MM.1S (cell line): ENCODE measurements at regions not wholly inside any gene's neighbourhood (a gene's known extent, or its start where the extent isn't known, plus 50 kb on each side); places are given as distances from the start of the nearest gene placed in this dataset.

Experiments
- DNase-seq: peaks from one replicate; pipeline ENCODE4 v3.0.0-alpha.2; 2015
- H2AFZ ChIP-seq: fragments of 300-600 bp; sonication (generic); 2 replicates; pipeline ENCODE4 v1.6.0; 2016; ENCODE audit warnings: antibody characterized with exemption, low read length
- H3F3A ChIP-seq: fragments of 300-600 bp; sonication (generic); 2 replicates; pipeline ENCODE4 v1.6.1; 2016; ENCODE audit warnings: mild to moderate bottlenecking, antibody characterized with exemption, low read length, moderate library complexity, mixed read lengths; ENCODE audit not compliant: insufficient read depth
- H3K27ac ChIP-seq: fragments of 300-600 bp; sonication (generic); 2 replicates; pipeline ENCODE4 v1.5.1; 2016; ENCODE audit warnings: mild to moderate bottlenecking, low read length
- H3K27me3 ChIP-seq: fragments of 300-600 bp; sonication (generic); replicated peaks from 2 replicates; pipeline ENCODE4 v1.6.0; 2016; ENCODE audit warnings: low read length; ENCODE audit not compliant: insufficient read depth
- H3K36me3 ChIP-seq: fragments of 300-600 bp; sonication (generic); replicated peaks from 2 replicates; pipeline ENCODE4 v1.6.1; 2016; ENCODE audit warnings: mild to moderate bottlenecking, low read length, mixed read lengths; ENCODE audit not compliant: insufficient read depth
- H3K4me1 ChIP-seq: fragments of 300-600 bp; sonication (generic); 2 replicates; pipeline ENCODE4 v1.6.1; 2016; ENCODE audit warnings: low read length, mixed read lengths
- H3K4me2 ChIP-seq: fragments of 300-600 bp; sonication (generic); 2 replicates; pipeline ENCODE4 v1.6.0; 2016; ENCODE audit warnings: low read depth, low read length
- H3K4me3 ChIP-seq: fragments of 300-600 bp; sonication (generic); 2 replicates; pipeline ENCODE4 v1.5.1; 2016; ENCODE audit warnings: low read length, mixed read lengths
- H3K79me2 ChIP-seq: fragments of 300-600 bp; sonication (generic); 2 replicates; pipeline ENCODE4 v1.6.1; 2016; ENCODE audit warnings: mixed run types, low read length, mixed read lengths
- H3K9ac ChIP-seq: fragments of 300-600 bp; sonication (generic); 2 replicates; pipeline ENCODE4 v1.6.1; 2016; ENCODE audit warnings: low read length, mixed read lengths
- H3K9me2 ChIP-seq: fragments of 300-600 bp; sonication (generic); replicated peaks from 2 replicates; pipeline ENCODE4 v1.6.1; 2016; ENCODE audit warnings: mild to moderate bottlenecking, low read length, mixed read lengths; ENCODE audit not compliant: insufficient read depth
- H3K9me3 ChIP-seq: fragments of 300-600 bp; sonication (generic); replicated peaks from 2 replicates; pipeline ENCODE4 v1.6.1; 2016; ENCODE audit warnings: mild to moderate bottlenecking, low read length, mixed read lengths; ENCODE audit not compliant: insufficient read depth
- H4K20me1 ChIP-seq: fragments of 300-600 bp; sonication (generic); 2 replicates; pipeline ENCODE4 v1.6.1; 2016; ENCODE audit warnings: mild to moderate bottlenecking, low read length, moderate library complexity, mixed read lengths; ENCODE audit not compliant: insufficient read depth
- EZH2 ChIP-seq: fragments of 300-600 bp; sonication (generic); optimal IDR thresholded peaks from 2 replicates; pipeline ENCODE3; 2017; ENCODE audit warnings: low read depth, mild to moderate bottlenecking, antibody characterized with exemption, low read length, mixed read lengths
- EZH2phosphoT487 ChIP-seq: fragments of 300-600 bp; sonication (generic); IDR thresholded peaks from 2 replicates; pipeline ENCODE4 v1.6.1; 2018; ENCODE audit warnings: antibody characterized with exemption, low read length
- TF ChIP-seq, protein P1 (sequence below): fragments of 300-600 bp; sonication (generic); IDR thresholded peaks from 2 replicates; pipeline ENCODE4 v1.5.1; 2016; ENCODE audit warnings: antibody characterized with exemption, low read length, mixed read lengths

DNA sequence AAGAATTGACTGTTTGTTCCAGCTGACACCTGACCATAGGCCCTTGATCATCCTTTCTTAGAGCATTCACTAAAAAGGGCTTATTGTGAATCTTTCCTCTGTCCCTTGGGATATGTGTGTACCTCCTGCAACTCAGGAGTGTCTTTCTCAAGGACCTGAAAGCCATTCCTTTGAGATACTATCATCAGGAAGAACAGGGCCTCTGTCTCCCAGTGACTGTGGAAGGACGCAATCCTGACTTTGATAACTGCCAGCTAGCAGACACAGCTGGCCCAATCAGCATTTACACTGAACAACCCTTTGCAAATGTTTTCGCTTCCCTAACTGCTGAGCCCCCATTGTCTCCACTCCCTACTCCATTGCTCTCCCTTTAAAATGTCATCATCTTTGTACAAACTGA lies 144.4 kb downstream of the RMI1 start:
- Histone ChIP-seq H3K9me2 (no peaks in the 10 kb centered on the region), H3K4me1 (no peaks in the 10 kb centered on the region), H3K27me3 (no peaks in the 10 kb centered on the region), H3F3A (no peaks in the 10 kb centered on the region), H3K79me2 (no peaks in the 10 kb centered on the region), H3K36me3 (no peaks in the 10 kb centered on the region), H3K27ac (no peak overlapping the region), H4K20me1 (no peaks in the 10 kb centered on the region), H3K9me3 (no peaks in the 10 kb centered on the region), H2AFZ (no peak overlapping the region), H3K4me2 (no peak overlapping the region), H3K9ac (no peak overlapping the region), H3K4me3 (no peak overlapping the region)
- TF ChIP-seq EZH2phosphoT487 = no peak
- no peak for TF ChIP-seq EZH2
- TF ChIP-seq, protein P1, sequence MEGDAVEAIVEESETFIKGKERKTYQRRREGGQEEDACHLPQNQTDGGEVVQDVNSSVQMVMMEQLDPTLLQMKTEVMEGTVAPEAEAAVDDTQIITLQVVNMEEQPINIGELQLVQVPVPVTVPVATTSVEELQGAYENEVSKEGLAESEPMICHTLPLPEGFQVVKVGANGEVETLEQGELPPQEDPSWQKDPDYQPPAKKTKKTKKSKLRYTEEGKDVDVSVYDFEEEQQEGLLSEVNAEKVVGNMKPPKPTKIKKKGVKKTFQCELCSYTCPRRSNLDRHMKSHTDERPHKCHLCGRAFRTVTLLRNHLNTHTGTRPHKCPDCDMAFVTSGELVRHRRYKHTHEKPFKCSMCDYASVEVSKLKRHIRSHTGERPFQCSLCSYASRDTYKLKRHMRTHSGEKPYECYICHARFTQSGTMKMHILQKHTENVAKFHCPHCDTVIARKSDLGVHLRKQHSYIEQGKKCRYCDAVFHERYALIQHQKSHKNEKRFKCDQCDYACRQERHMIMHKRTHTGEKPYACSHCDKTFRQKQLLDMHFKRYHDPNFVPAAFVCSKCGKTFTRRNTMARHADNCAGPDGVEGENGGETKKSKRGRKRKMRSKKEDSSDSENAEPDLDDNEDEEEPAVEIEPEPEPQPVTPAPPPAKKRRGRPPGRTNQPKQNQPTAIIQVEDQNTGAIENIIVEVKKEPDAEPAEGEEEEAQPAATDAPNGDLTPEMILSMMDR = no peak
- no peak for DNase-seq

DNA sequence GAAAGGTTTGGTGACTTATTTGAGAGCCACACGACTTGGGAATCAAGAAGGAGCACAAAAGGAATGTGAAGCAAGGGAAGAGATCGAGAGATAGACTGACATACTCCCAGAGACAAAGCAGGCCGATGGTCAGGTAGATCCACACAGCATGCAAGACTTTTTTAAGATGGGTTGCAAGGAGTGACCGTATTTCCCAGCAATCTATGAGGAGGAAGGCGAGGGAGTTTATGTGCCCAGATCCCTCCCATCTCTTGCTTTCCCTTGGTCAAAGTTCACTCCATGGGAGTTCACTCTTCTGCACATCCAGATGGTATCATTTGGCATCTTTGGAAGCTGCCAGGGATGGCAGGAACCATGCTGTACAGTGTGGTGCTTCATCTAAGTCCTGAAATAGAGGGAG lies 148.9 kb downstream of the RMI1 start:
- no peaks in the 10 kb centered on the region for H3F3A ChIP-seq
- no peaks in the 10 kb centered on the region for H3K36me3 ChIP-seq
- H3K9ac ChIP-seq = no peak overlapping the region
- H3K27me3 ChIP-seq = no peaks in the 10 kb centered on the region
- H3K4me2 ChIP-seq = no peak overlapping the region
- no peak overlapping the region for H3K27ac ChIP-seq
- no peak overlapping the region for H2AFZ ChIP-seq
- no peaks in the 10 kb centered on the region for H3K4me1 ChIP-seq
- no peak overlapping the region for H3K4me3 ChIP-seq
- DNase-seq = no peak
- H3K9me3 ChIP-seq = no peaks in the 10 kb centered on the region
- no peaks in the 10 kb centered on the region for H4K20me1 ChIP-seq
- no peaks in the 10 kb centered on the region for H3K9me2 ChIP-seq
- H3K79me2 ChIP-seq = no peaks in the 10 kb centered on the region
- TF ChIP-seq, protein P1 = no peak
- TF ChIP-seq EZH2 (no peak), EZH2phosphoT487 (no peak)

DNA sequence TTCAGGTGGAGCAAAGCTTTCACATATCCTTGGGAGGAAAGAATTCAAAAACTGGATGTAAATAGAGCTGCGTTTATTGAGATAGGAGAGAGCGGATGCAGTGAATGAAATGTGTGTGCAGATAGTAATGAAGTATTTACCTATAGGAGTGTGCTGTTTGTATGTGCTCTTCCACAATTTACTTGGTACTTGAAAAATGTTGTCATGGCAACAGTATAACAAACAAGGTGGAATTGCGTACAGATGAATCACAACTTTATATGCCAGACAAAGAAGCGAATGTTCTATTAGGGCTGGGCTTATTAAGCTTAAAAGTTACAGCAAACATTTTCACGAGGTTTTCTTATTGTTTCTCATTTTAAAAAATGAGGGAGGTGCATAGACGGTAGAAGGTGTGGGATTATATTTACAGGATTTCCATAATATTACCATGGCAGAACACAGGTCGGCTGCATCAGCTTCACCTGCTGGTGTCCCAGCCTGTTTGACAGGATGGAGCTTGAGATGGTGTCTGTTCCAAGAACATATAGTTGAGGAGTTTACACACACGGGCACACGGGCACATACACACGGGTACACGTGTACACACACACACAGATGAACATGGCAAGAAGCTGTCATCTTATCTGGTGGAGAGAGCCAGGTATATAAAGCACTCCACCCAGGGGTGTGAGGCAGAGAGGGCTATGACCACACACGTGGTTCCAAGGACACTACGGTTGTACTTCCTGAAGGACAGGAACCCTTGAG lies 155.7 kb downstream of the RMI1 start:
- Histone ChIP-seq H3K36me3 (no peaks in the 10 kb centered on the region), H3K4me3 (no peak overlapping the region), H4K20me1 (no peaks in the 10 kb centered on the region), H3K27ac (no peak overlapping the region), H3F3A (no peaks in the 10 kb centered on the region), H3K79me2 (no peaks in the 10 kb centered on the region), H3K4me1 (no peaks in the 10 kb centered on the region), H2AFZ (no peak overlapping the region), H3K4me2 (no peak overlapping the region), H3K9me3 (no peaks in the 10 kb centered on the region), H3K9me2 (no peaks in the 10 kb centered on the region), H3K27me3 (no peaks in the 10 kb centered on the region), H3K9ac (no peak overlapping the region)
- no peak for DNase-seq
- TF ChIP-seq EZH2 (no peak), EZH2phosphoT487 (no peak)
- TF ChIP-seq, protein P1 = no peak
